T-helper 1 cell treated with Interleukin-12 subunit alpha and Interleukin-12 subunit beta and Interleukin-4 antibody, amounts not matched to agents 30 ng/mL and 1 ng/mL, for 36 hours (primary cell): ENCODE measurements at regions not wholly inside any gene's neighbourhood (a gene's known extent, or its start where the extent isn't known, plus 50 kb on each side); places are given as distances from the start of the nearest gene placed in this dataset.

ENCODE experiments used
- intact Hi-C: fragments of 100-400 bp; cut with micrococcal nuclease; formaldehyde crosslinking; loops from one replicate; pipeline ENCODE4 v1.15.1; 2024

GRCh38 chr6:147621263-147621662 lies 112.8 kb downstream of the SAMD5 start:
- intact Hi-C loops: no loop called here

- intact Hi-C loops: no loop called here
Observed at GRCh38 chr6:147621961-147622360, 113.5 kb downstream of the SAMD5 start.

GRCh38 chr6:147624946-147625515 lies 116.5 kb downstream of the SAMD5 start:
- intact Hi-C loops: no loop called here

GRCh38 chr6:147625946-147626345 lies 117.5 kb downstream of the SAMD5 start:
- intact Hi-C loops: no loop called here

GRCh38 chr6:147627411-147627810 lies 118.9 kb downstream of the SAMD5 start:
- intact Hi-C loops: no loop called here

- intact Hi-C loops: no loop called here
Observed at GRCh38 chr6:147633191-147633590, 124.7 kb downstream of the SAMD5 start.

GRCh38 chr6:147637620-147638195 lies 129.2 kb downstream of the SAMD5 start:
- intact Hi-C loops: no loop called here

- intact Hi-C loops: no loop called here
Observed at GRCh38 chr6:147639279-147639678, 130.8 kb downstream of the SAMD5 start.

GRCh38 chr6:147640606-147641005 lies 132.1 kb downstream of the SAMD5 start:
- intact Hi-C loops: no loop called here

GRCh38 chr6:147641511-147641910 lies 133.0 kb downstream of the SAMD5 start:
- intact Hi-C loops: no loop called here

- intact Hi-C loops: no loop called here
Observed at GRCh38 chr6:147642458-147642857, 134.0 kb downstream of the SAMD5 start.

GRCh38 chr6:147643341-147644200 lies 135.1 kb downstream of the SAMD5 start:
- intact Hi-C loops: no loop called here

GRCh38 chr6:147648916-147649315 lies 140.4 kb downstream of the SAMD5 start:
- intact Hi-C loops: no loop called here

GRCh38 chr6:147651249-147652063 lies 143.0 kb downstream of the SAMD5 start:
- intact Hi-C loops: no loop called here

GRCh38 chr6:147653631-147654030 lies 145.1 kb downstream of the SAMD5 start:
- intact Hi-C loops: no loop called here

GRCh38 chr6:147654103-147654845 lies 145.8 kb downstream of the SAMD5 start:
- intact Hi-C loops: no loop called here

GRCh38 chr6:147660334-147661311 lies 152.1 kb downstream of the SAMD5 start:
- intact Hi-C loops: no loop called here

- intact Hi-C loops: no loop called here
Observed at GRCh38 chr6:147662646-147663045, 154.2 kb downstream of the SAMD5 start.

GRCh38 chr6:147664092-147664491 lies 155.6 kb downstream of the SAMD5 start:
- intact Hi-C loops: no loop called here

- intact Hi-C loops: no loop called here
Observed at GRCh38 chr6:147666255-147666654, 157.8 kb downstream of the SAMD5 start.
